SK-N-SH (cell line): ENCODE measurements at regions not wholly inside any gene's neighbourhood (a gene's known extent, or its start where the extent isn't known, plus 50 kb on each side); places are given as distances from the start of the nearest gene placed in this dataset.

Source experiments
- CTCF ChIA-PET: fragments of 300-600, 350-600 bp; formaldehyde crosslinking; extraction: SDS; loops from one replicate; lab custom pipeline; 2021; lab: Yijun Ruan, JAX
- POLR2A ChIA-PET: fragments of 350-600 bp; sonication (Branson Sonifier 250); formaldehyde crosslinking; extraction: SDS; loops from one replicate; lab custom pipeline; 2020; ENCODE audit warnings: antibody characterized with exemption, inconsistent platforms; lab: Yijun Ruan, JAX
- DNase-seq: peaks from one replicate; pipeline ENCODE4 v3.0.0; 2012
- H2AFZ ChIP-seq: fragments of 200-600 bp; sonication (generic); 2 replicates; pipeline ENCODE4 v1.8.1; 2016; ENCODE audit warnings: antibody characterized with exemption, mild to moderate bottlenecking, low read depth
- H3F3A ChIP-seq: fragments of 200-600 bp; sonication (generic); replicated peaks from 2 replicates; pipeline ENCODE3; 2016; ENCODE audit warnings: antibody characterized with exemption, mild to moderate bottlenecking; ENCODE audit not compliant: insufficient read depth
- H3K27ac ChIP-seq, 2 experiments: fragments of 200-500 bp in 1 of 2; fragments of 200-600 bp in 1 of 2; sonication (Bioruptor generic) in 1 of 2; sonication (generic), shearing (Covaris generic) in 1 of 2; 2 replicates each; pipeline versions ENCODE4 v1.5.1 to v1.6.1; 2014 to 2016; ENCODE audit warnings: low read depth in 2 of 2, inconsistent platforms in 1 of 2, low read length in 1 of 2, mild to moderate bottlenecking in 1 of 2, mixed read lengths in 1 of 2
- H3K27me3 ChIP-seq: fragments of 200-600 bp; sonication (generic), shearing (Covaris generic); 2 replicates; pipeline ENCODE4 v1.6.1; 2016; ENCODE audit warnings: mixed run types; ENCODE audit not compliant: insufficient read depth
- H3K36me3 ChIP-seq, 2 experiments: fragments of 200-500 bp in 1 of 2; fragments of 200-600 bp in 1 of 2; sonication (Bioruptor generic) in 1 of 2; sonication (generic) in 1 of 2; replicated peaks in 1 of 2; 2 replicates each; pipeline versions ENCODE3 to v1.5.1; 2014 to 2016; ENCODE audit warnings: low read length in 1 of 2, mild to moderate bottlenecking in 1 of 2; ENCODE audit not compliant: insufficient read depth in 2 of 2, control insufficient read depth in 1 of 2
- H3K4me1 ChIP-seq, 2 experiments: fragments of 200-500 bp in 1 of 2; fragments of 200-600 bp in 1 of 2; sonication (Bioruptor generic) in 1 of 2; sonication (generic), shearing (Covaris generic) in 1 of 2; 2 replicates each; pipeline versions ENCODE4 v1.5.1 to v1.6.1; 2014 to 2016; ENCODE audit warnings: low read depth in 1 of 2, low read length in 1 of 2, mixed run types in 1 of 2; ENCODE audit not compliant: insufficient read depth in 2 of 2, control insufficient read depth in 1 of 2
- H3K4me2 ChIP-seq: fragments of 200-600 bp; sonication (generic), shearing (Covaris generic); 2 replicates; pipeline ENCODE4 v1.6.1; 2017; ENCODE audit warnings: mixed run types
- H3K4me3 ChIP-seq, 2 experiments: fragments of 200-500 bp in 1 of 2; fragments of 200-600 bp in 1 of 2; sonication (Bioruptor generic) in 1 of 2; sonication (generic), shearing (Covaris generic) in 1 of 2; 2 replicates each; pipeline versions ENCODE4 v1.5.1 to v1.8.1; 2014 to 2016; ENCODE audit warnings: low read depth in 2 of 2, inconsistent platforms in 1 of 2, low read length in 1 of 2, mild to moderate bottlenecking in 1 of 2, mixed read lengths in 1 of 2, moderate library complexity in 1 of 2
- H3K79me2 ChIP-seq: fragments of 200-600 bp; sonication (generic); 2 replicates; pipeline ENCODE4 v1.8.1; 2017; ENCODE audit warnings: mild to moderate bottlenecking; ENCODE audit not compliant: insufficient read depth
- H3K9ac ChIP-seq: fragments of 200-600 bp; sonication (generic); 2 replicates; pipeline ENCODE4 v1.6.1; 2017; ENCODE audit warnings: mixed run types
- H3K9me2 ChIP-seq: fragments of 200-600 bp; sonication (generic); 2 replicates; pipeline ENCODE4 v1.6.1; 2017; ENCODE audit warnings: mixed run types
- H3K9me3 ChIP-seq: fragments of 200-600 bp; sonication (generic); 2 replicates; pipeline ENCODE4 v1.6.1; 2017; ENCODE audit warnings: mixed run types, mild to moderate bottlenecking, moderate library complexity
- H4K20me1 ChIP-seq: fragments of 200-600 bp; sonication (generic); 2 replicates; pipeline ENCODE4 v1.6.1; 2017; ENCODE audit warnings: mild to moderate bottlenecking, mixed run types; ENCODE audit not compliant: insufficient read depth
- CHD2 ChIP-seq: fragments of 150-350 bp; IDR thresholded peaks from 2 replicates; pipeline ENCODE4 v1.6.1; 2018; ENCODE audit warnings: low read length; ENCODE audit not compliant: partially characterized antibody
- EP300 ChIP-seq, 2 experiments: IDR thresholded peaks; 2 replicates each; pipeline versions ENCODE4 v1.4.0 to v1.6.1; 2012; ENCODE audit warnings: borderline replicate concordance in 1 of 2, low read depth in 1 of 2, low read length in 1 of 2
- FOSL2 ChIP-seq: IDR thresholded peaks from 2 replicates; pipeline ENCODE4 v1.4.0; 2012; ENCODE audit warnings: low read depth, mild to moderate bottlenecking, moderate library complexity, borderline replicate concordance
- FOXJ3 ChIP-seq: sonication (generic); formaldehyde crosslinking; IDR thresholded peaks from 2 replicates; pipeline ENCODE4 v1.5.1; 2020; ENCODE audit warnings: mild to moderate bottlenecking, missing genetic modification reagents
- GABPA ChIP-seq: IDR thresholded peaks from 2 replicates; pipeline ENCODE4 v1.4.0; 2012; ENCODE audit warnings: low read depth, mild to moderate bottlenecking
- GATA2 ChIP-seq: sonication (generic); formaldehyde crosslinking; IDR thresholded peaks from 2 replicates; pipeline ENCODE4 v1.5.0; 2020; ENCODE audit warnings: mild to moderate bottlenecking, missing genetic modification reagents
- MAX ChIP-seq: IDR thresholded peaks from 2 replicates; pipeline ENCODE4 v1.4.0; 2012; ENCODE audit warnings: low read depth
- MXI1 ChIP-seq: IDR thresholded peaks from 2 replicates; pipeline ENCODE4 v1.6.1; 2012; ENCODE audit warnings: mild to moderate bottlenecking, low read depth, low read length, improper control_type of control experiment
- NFIC ChIP-seq: IDR thresholded peaks from 2 replicates; pipeline ENCODE4 v1.4.0; 2012; ENCODE audit warnings: borderline replicate concordance
- RAD21 ChIP-seq: IDR thresholded peaks from 2 replicates; pipeline ENCODE4 v1.6.1; 2012; ENCODE audit warnings: mild to moderate bottlenecking, low read length
- RCOR1 ChIP-seq: fragments of 150-350 bp; IDR thresholded peaks from 2 replicates; pipeline ENCODE4 v1.6.1; 2017; ENCODE audit warnings: antibody characterized with exemption, low read length
- RXRA ChIP-seq: IDR thresholded peaks from 2 replicates; pipeline ENCODE4 v1.4.0; 2012; ENCODE audit warnings: low read depth, mild to moderate bottlenecking, borderline replicate concordance
- SIN3A ChIP-seq: IDR thresholded peaks from 2 replicates; pipeline ENCODE4 v1.6.1; 2012; ENCODE audit warnings: low read depth, mild to moderate bottlenecking, low read length, moderate library complexity, borderline replicate concordance
- TCF12 ChIP-seq: IDR thresholded peaks from 2 replicates; pipeline ENCODE4 v1.4.0; 2012
- TEAD4 ChIP-seq: IDR thresholded peaks from 2 replicates; pipeline ENCODE4 v1.4.0; 2012; ENCODE audit warnings: mild to moderate bottlenecking, borderline replicate concordance; ENCODE audit not compliant: insufficient read depth
- WGBS: methylation state at CpG from one replicate; pipeline ENCODE4 v1.1.6; 2017; ENCODE audit warnings: low lambda C conversion rate; 5-methylcytosine and 5-hydroxymethylcytosine counted together
- TF ChIP-seq, protein P1 (sequence below): IDR thresholded peaks from 2 replicates; pipeline ENCODE4 v1.4.0; 2012; ENCODE audit warnings: low read depth, borderline replicate concordance

DNA sequence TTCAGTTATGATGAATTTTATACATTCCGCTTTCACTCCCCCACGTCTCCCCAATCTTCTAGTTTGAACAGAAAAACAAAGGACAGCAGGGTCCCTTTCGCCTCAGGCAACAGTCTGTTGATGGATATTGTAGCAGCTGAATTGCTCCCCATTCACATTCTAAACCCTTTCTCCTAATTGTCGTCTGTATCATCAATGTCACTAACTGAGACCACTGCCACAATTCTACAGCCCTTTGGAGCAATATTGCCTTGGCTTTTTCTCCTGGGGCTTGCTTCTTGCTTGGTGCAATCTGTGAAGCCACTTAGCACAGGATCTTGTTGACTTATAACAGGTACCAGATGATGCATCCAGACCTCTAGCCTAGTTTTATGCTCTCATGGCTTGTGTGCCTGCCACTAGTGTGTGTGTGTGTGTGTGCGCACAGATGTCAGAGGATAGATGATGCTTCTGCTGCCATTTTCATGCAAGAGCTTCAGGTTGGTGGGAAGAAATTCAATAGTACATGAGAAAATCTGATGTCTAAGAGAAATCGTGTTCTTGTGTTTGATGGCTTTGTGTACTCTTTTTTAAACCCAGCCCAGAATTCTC, 195.2 kb upstream of the ISL1 start (continued):
- TF ChIP-seq, protein P1, sequence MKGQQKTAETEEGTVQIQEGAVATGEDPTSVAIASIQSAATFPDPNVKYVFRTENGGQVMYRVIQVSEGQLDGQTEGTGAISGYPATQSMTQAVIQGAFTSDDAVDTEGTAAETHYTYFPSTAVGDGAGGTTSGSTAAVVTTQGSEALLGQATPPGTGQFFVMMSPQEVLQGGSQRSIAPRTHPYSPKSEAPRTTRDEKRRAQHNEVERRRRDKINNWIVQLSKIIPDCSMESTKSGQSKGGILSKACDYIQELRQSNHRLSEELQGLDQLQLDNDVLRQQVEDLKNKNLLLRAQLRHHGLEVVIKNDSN: no peak
- TF ChIP-seq SIN3A (no peak), MXI1 (no peak; the same call in 1 of the 2 replicates), RXRA (no peak), GATA2 (0 out of 2 replicates have a peak, but pooled peaks have one; percentile 26), TEAD4 (no peak), MAX (no peak), NFIC (no peak), EP300 (IDR thresholded peaks at IDR 0.05; ENCODE audit: borderline replicate concordance in 1 of 2, low read depth in 1 of 2, low read length in 1 of 2) (peak in 1 of 2 experiments; percentile 42; a peak in 1 of 4 replicates), FOSL2 (no peak)

GRCh38 chr5:51194671-51195070, 188.6 kb upstream of the ISL1 start:
- TF ChIP-seq CHD2 (peak; percentile 56), EP300 (IDR thresholded peaks at IDR 0.05; ENCODE audit: borderline replicate concordance in 1 of 2, low read depth in 1 of 2, low read length in 1 of 2) (peak in 1 of 2 experiments; percentile 68; a peak in 2 of 4 replicates), RCOR1 (peak; percentile 28; the same call in 1 of the 2 replicates), GABPA (no peak)
- TF ChIP-seq, protein P1: no peak
- TF ChIP-seq, all 33 proteins: peak for 3
- H3K79me2 ChIP-seq: no peaks in the 10 kb centered on the region
- no peaks in the 10 kb centered on the region for H3K9me3 ChIP-seq
- H2AFZ ChIP-seq: no peak overlapping the region
- CTCF ChIA-PET: interaction anchor here (0.7 to 1.4 kb wide), 3 partner anchors 9 to 236 kb away, joined by 3 to 5 read pairs (median 3); no protein-coding TSS in a partner anchor
- H3K36me3 ChIP-seq: no peaks in the 10 kb centered on the region
- H3K9me2 ChIP-seq: no peaks in the 10 kb centered on the region
- no peak overlapping the region for H3K4me2 ChIP-seq
- H4K20me1 ChIP-seq: no peaks in the 10 kb centered on the region
- no peak overlapping the region for H3K4me3 ChIP-seq
- POLR2A ChIA-PET: interaction anchor here (1.4 kb wide), 1 partner anchor 230 kb away, joined by 5 read pairs; no protein-coding TSS in a partner anchor
- no peaks in the 10 kb centered on the region for H3F3A ChIP-seq
- peak; percentile 13 for DNase-seq
- 17% methylated on average over 2 of the region's 2 CpGs for WGBS
- H3K27me3 ChIP-seq: no peaks in the 10 kb centered on the region
- peaks cover 0 to 3% of the 10 kb centered on the region in 2 experiments; a peak in 2 of 4 replicates for H3K4me1 ChIP-seq
- H3K27ac ChIP-seq: peak overlapping the region in 1 of 2 experiments; percentile 75; a peak in 2 of 4 replicates
- H3K9ac ChIP-seq: no peak overlapping the region

DNA sequence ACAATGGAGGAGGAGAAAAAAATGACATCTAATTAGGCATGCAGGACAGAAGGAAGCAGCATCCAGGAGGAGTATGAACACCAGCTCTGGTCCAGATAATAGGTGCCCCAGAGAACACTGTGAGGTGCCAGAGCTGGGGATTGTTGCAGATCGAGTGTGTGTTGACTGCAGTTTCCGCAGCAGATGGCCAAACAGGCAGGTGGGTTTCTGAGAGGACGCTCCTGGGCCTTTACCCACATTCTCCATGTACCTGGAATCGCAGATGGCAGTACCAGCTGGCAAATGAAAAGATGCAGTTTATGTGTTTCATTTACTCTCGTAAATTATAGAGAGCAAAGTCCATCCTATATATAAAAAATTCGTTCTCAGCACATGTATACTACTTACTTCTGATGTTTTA, 182.2 kb upstream of the ISL1 start:
- Histone ChIP-seq H3F3A (no peaks in the 10 kb centered on the region), H3K27ac (no peak overlapping the region), H2AFZ (no peak overlapping the region), H3K36me3 (no peaks in the 10 kb centered on the region), H3K4me1 (peaks cover 0 to 8% of the 10 kb centered on the region in 2 experiments; a peak in 2 of 4 replicates), H3K4me2 (no peak overlapping the region), H4K20me1 (no peaks in the 10 kb centered on the region), H3K9me3 (no peaks in the 10 kb centered on the region), H3K9ac (no peak overlapping the region), H3K27me3 (no peaks in the 10 kb centered on the region), H3K79me2 (no peaks in the 10 kb centered on the region), H3K9me2 (no peaks in the 10 kb centered on the region), H3K4me3 (no peak overlapping the region)
- 45% methylated on average over 4 of the region's 6 CpGs for WGBS
- CTCF ChIA-PET: interaction anchor here (0.9 kb wide), 1 partner anchor 1155 kb away, joined by 3 read pairs; no protein-coding TSS in a partner anchor
- no peak for DNase-seq
- POLR2A ChIA-PET: no interaction called here
- no peak for TF ChIP-seq TCF12
- no peak for TF ChIP-seq FOXJ3 (CRISPR knock-in tag)
- no peak for TF ChIP-seq RAD21
- TF ChIP-seq, all 33 proteins: peak for 0
